DND-41 (cell line): ENCODE measurements at regions not wholly inside any gene's neighbourhood (a gene's known extent, or its start where the extent isn't known, plus 50 kb on each side); places are given as distances from the start of the nearest gene placed in this dataset.

Source experiments
- ATAC-seq: fragments of 200-7000 bp; cut with Tn5 transposase; 3 replicates; pipeline ENCODE4 v1.9.1; 2021; ENCODE audit warnings: low read depth; ENCODE audit not compliant: insufficient read depth
- DNase-seq: peaks from one replicate; pipeline ENCODE4 v3.0.0-alpha.2; 2020
- H2AFZ ChIP-seq: 2 replicates; pipeline ENCODE4 v1.6.0; 2012; ENCODE audit warnings: low read depth, low read length
- H3K27ac ChIP-seq: 2 replicates; pipeline ENCODE4 v1.5.1; 2012; ENCODE audit warnings: low read length, inconsistent platforms
- H3K27me3 ChIP-seq: fragments of 200-600 bp; sonication (generic); 2 replicates; pipeline ENCODE4 v1.6.0; 2012; ENCODE audit warnings: low read length, mild to moderate bottlenecking, inconsistent platforms; ENCODE audit not compliant: insufficient read depth, poor library complexity
- H3K36me3 ChIP-seq: 2 replicates; pipeline ENCODE4 v1.5.1; 2012; ENCODE audit warnings: low read length, inconsistent platforms; ENCODE audit not compliant: insufficient read depth
- H3K4me1 ChIP-seq: 2 replicates; pipeline ENCODE4 v1.5.1; 2012; ENCODE audit warnings: mild to moderate bottlenecking, low read length; ENCODE audit not compliant: insufficient read depth
- H3K4me2 ChIP-seq: 2 replicates; pipeline ENCODE4 v1.6.0; 2012; ENCODE audit warnings: mild to moderate bottlenecking, moderate library complexity, low read length, inconsistent platforms; ENCODE audit not compliant: insufficient read depth
- H3K4me3 ChIP-seq, 2 experiments: fragments of 200-600 bp in 1 of 2; shearing (Covaris generic) in 1 of 2; 2 replicates each; pipeline ENCODE4 v1.5.1; 2012 to 2016; ENCODE audit warnings: inconsistent platforms in 2 of 2, low read length in 2 of 2, mild to moderate bottlenecking in 2 of 2, low read depth in 1 of 2, moderate library complexity in 1 of 2
- H3K79me2 ChIP-seq: 2 replicates; pipeline ENCODE4 v1.6.0; 2012; ENCODE audit warnings: low read length, inconsistent platforms; ENCODE audit not compliant: insufficient read depth
- H3K9ac ChIP-seq: 2 replicates; pipeline ENCODE4 v1.6.0; 2012; ENCODE audit warnings: low read depth, mild to moderate bottlenecking, inconsistent platforms, low read length, moderate library complexity
- H3K9me3 ChIP-seq: 2 replicates; pipeline ENCODE4 v1.5.1; 2012; ENCODE audit warnings: low read length, moderate library complexity, mild to moderate bottlenecking, inconsistent platforms; ENCODE audit not compliant: insufficient read depth, severe bottlenecking
- H4K20me1 ChIP-seq: 2 replicates; pipeline ENCODE4 v1.6.0; 2012; ENCODE audit warnings: low read length; ENCODE audit not compliant: insufficient read depth
- EZH2 ChIP-seq: IDR thresholded peaks from 3 replicates; pipeline ENCODE4 v1.6.1; 2012; ENCODE audit warnings: borderline replicate concordance, low read depth, mild to moderate bottlenecking, moderate library complexity, low read length, inconsistent platforms; ENCODE audit not compliant: severe bottlenecking
- TF ChIP-seq, protein P1 (sequence below): IDR thresholded peaks from 2 replicates; pipeline ENCODE4 v1.5.1; 2012; ENCODE audit warnings: borderline replicate concordance, low read length, moderate library complexity, mild to moderate bottlenecking; ENCODE audit not compliant: poor library complexity, severe bottlenecking; ENCODE audit errors: extremely low read depth

DNA sequence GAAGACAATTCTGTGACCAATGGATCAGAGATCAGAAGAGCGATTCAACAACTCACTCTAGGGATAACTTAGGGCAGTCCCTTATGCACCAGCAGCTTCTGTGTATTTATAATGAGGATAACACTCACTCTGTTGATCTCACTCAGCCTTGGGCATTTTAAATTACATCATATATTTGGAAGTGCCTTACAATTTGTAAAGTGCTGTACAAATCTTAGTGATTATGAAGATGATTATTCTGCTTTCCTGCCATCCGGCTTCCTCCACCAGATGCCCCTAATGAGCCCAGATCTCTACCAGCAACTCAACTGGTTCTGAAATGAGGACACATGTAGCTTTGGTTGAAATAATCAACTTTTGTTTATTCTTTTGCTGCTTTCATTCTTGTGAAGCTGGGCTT is 105.3 kb downstream of the PCSK1 start:
- no peaks in the 10 kb centered on the region for H4K20me1 ChIP-seq
- H3K4me1 ChIP-seq = no peaks in the 10 kb centered on the region
- no peaks in the 10 kb centered on the region for H3K79me2 ChIP-seq
- H3K9ac ChIP-seq = no peak overlapping the region
- H3K36me3 ChIP-seq = no peaks in the 10 kb centered on the region
- ATAC-seq (no peak), DNase-seq (no peak)
- no peak overlapping the region for H3K4me2 ChIP-seq
- no peak overlapping the region for H2AFZ ChIP-seq
- no peak overlapping the region for H3K4me3 ChIP-seq
- no peak overlapping the region for H3K27ac ChIP-seq
- H3K9me3 ChIP-seq = no peaks in the 10 kb centered on the region
- H3K27me3 ChIP-seq = no peaks in the 10 kb centered on the region
- TF ChIP-seq, protein P1, sequence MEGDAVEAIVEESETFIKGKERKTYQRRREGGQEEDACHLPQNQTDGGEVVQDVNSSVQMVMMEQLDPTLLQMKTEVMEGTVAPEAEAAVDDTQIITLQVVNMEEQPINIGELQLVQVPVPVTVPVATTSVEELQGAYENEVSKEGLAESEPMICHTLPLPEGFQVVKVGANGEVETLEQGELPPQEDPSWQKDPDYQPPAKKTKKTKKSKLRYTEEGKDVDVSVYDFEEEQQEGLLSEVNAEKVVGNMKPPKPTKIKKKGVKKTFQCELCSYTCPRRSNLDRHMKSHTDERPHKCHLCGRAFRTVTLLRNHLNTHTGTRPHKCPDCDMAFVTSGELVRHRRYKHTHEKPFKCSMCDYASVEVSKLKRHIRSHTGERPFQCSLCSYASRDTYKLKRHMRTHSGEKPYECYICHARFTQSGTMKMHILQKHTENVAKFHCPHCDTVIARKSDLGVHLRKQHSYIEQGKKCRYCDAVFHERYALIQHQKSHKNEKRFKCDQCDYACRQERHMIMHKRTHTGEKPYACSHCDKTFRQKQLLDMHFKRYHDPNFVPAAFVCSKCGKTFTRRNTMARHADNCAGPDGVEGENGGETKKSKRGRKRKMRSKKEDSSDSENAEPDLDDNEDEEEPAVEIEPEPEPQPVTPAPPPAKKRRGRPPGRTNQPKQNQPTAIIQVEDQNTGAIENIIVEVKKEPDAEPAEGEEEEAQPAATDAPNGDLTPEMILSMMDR = no peak
- no peak for TF ChIP-seq EZH2

DNA sequence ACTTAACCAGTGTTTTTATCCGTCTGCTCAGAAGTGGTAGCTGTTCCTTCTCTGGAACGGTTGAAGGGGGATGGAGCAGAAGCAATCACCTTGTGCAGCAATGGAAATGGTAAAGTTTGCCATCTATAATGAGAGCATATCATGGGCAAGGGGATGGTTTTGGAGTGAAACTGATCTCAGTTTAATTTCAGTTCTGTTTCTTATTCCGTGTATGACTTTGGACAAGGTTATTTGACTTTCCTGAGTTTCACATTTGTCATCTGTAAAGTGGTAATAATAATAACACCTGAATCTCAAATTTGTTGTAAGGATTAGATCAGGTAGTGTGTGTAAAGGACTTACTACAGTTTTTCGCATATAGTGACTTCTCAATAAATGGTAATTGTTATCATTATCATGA is 106.1 kb downstream of the PCSK1 start:
- Histone ChIP-seq H3K4me2 (no peak overlapping the region), H3K4me1 (no peaks in the 10 kb centered on the region), H3K9ac (no peak overlapping the region), H3K79me2 (no peaks in the 10 kb centered on the region), H2AFZ (no peak overlapping the region), H3K27me3 (no peaks in the 10 kb centered on the region), H4K20me1 (no peaks in the 10 kb centered on the region), H3K36me3 (no peaks in the 10 kb centered on the region), H3K4me3 (no peak overlapping the region), H3K9me3 (no peaks in the 10 kb centered on the region), H3K27ac (no peak overlapping the region)
- DNase-seq = no peak
- ATAC-seq = no peak
- TF ChIP-seq, protein P1 = no peak
- TF ChIP-seq EZH2 = no peak

DNA sequence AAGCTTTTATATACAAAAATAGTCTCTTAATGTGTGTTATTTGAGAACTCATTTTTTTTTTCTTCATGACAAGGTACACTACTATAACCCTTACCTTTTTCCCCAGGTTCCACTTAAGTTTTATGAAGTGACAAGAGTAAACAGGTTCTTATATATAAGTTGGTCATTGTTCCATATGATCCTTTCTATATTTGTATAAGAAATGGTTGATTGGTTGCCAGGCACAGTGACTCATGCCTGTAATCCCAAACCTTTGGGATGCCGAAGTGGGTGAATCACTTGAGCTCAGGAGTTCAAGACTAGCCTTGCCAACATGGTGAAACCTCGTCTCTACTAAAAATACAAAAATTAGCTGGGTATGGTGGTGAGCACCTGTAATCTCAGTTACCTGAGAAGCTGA is 108.3 kb downstream of the PCSK1 start:
- no peak for TF ChIP-seq EZH2
- TF ChIP-seq, protein P1 = no peak
- DNase-seq (no peak), ATAC-seq (no peak)
- no peaks in the 10 kb centered on the region for H3K9me3 ChIP-seq
- H3K27ac ChIP-seq = no peak overlapping the region
- no peak overlapping the region for H2AFZ ChIP-seq
- no peaks in the 10 kb centered on the region for H3K36me3 ChIP-seq
- no peak overlapping the region for H3K9ac ChIP-seq
- no peaks in the 10 kb centered on the region for H3K4me1 ChIP-seq
- no peaks in the 10 kb centered on the region for H3K79me2 ChIP-seq
- no peaks in the 10 kb centered on the region for H4K20me1 ChIP-seq
- H3K4me2 ChIP-seq = no peak overlapping the region
- H3K4me3 ChIP-seq = no peak overlapping the region
- H3K27me3 ChIP-seq = no peaks in the 10 kb centered on the region

DNA sequence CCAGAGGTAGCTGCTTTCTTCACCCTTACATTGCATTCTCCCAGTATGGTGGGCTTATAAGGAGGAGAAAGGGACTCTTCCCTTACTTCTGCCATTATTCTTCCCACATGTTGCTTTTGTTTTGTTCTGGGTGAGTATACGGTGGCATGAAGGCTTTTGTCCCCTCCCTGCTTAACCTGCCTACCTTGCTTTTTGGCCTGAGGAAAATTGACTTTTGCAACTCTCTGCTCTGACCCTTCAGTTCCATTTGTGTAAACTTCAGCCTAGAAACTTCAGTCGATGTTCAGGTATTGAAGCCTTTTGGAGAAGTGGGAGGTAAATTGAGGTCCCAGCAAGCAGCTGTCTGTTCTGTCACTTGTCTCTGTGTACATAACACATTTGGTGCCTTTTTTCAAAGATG is 110.2 kb downstream of the PCSK1 start:
- Histone ChIP-seq H4K20me1 (no peaks in the 10 kb centered on the region), H3K4me3 (no peak overlapping the region), H3K36me3 (no peaks in the 10 kb centered on the region), H3K9me3 (no peaks in the 10 kb centered on the region), H3K4me2 (no peak overlapping the region), H3K9ac (no peak overlapping the region), H3K27ac (no peak overlapping the region), H2AFZ (no peak overlapping the region), H3K4me1 (no peaks in the 10 kb centered on the region), H3K27me3 (no peaks in the 10 kb centered on the region), H3K79me2 (no peaks in the 10 kb centered on the region)
- no peak for TF ChIP-seq EZH2
- TF ChIP-seq, protein P1 = no peak
- ATAC-seq = no peak
- DNase-seq = no peak
